ENCODE measurements at regions not wholly inside any gene's neighbourhood (a gene's known extent, or its start where the extent isn't known, plus 50 kb on each side); places are given as distances from the start of the nearest gene placed in this dataset.
"Not testable (repeated sequence)": the region's sequence is repeated elsewhere in the genome, so short reads cannot be mapped to it uniquely, and the experiment has no call there.

- H3K4me3 ChIP-seq (ENCODE audit: low read length) = no peak overlapping the region
- Mint-ChIP-seq H3K27me3 (peaks cover 0 to 20% (median 0%) of the 10 kb centered on the region in 5 donors), H3K27ac (peak overlapping the region in 2 of 9 donors; percentile 1 to 10), H3K4me1 (peaks cover 7 to 28% (median 21%) of the 10 kb centered on the region in 7 donors), H3K36me3 (peaks cover 0 to 8% (median 0%) of the 10 kb centered on the region in 5 donors), H3K9me3 (peaks cover 0 to 4% (median 0%) of the 10 kb centered on the region in 11 donors), H3K4me3 (peak overlapping the region in 4 of 10 donors; percentile 1 to 35 (median 12))
- no peaks in the 10 kb centered on the region for H3K9me3 ChIP-seq (ENCODE audit: control insufficient read depth in 2 of 3, low read length in 3 of 3)
- DNase-seq (no peak), ATAC-seq (no peak)
- H3K36me3 ChIP-seq (ENCODE audit: control insufficient read depth in 2 of 3, insufficient read depth in 3 of 3, low read length in 3 of 3) = no peaks in the 10 kb centered on the region
- ChIA-PET CTCF (interaction anchor here (0.8 kb wide), 1 partner anchor 419 kb away, joined by 4 read pairs; no protein-coding TSS in a partner anchor), POLR2A (interaction anchor here (0.8 to 1.4 kb wide), 3 partner anchors 18 to 322 kb away, joined by 3 to 5 read pairs (median 4); no protein-coding TSS in a partner anchor)
- H3K27ac ChIP-seq (ENCODE audit: low read depth, low read length) = no peak overlapping the region
- H3K27me3 ChIP-seq (ENCODE audit: control insufficient read depth in 2 of 2, insufficient read depth in 2 of 2, low read length in 2 of 2) = no peaks in the 10 kb centered on the region
- intact Hi-C loops (cut with micrococcal nuclease) = no loop called here
- H3K4me1 ChIP-seq (ENCODE audit: control insufficient read depth in 2 of 2, insufficient read depth in 2 of 2, low read length in 2 of 2) = peaks cover 0 to 8% of the 10 kb centered on the region in 2 donors
Observed at GRCh38 chr4:108449129-108449528, 171.2 kb upstream of the RPL34 start.

- DNase-seq (no peak), ATAC-seq (no peak)
- ChIA-PET CTCF (no interaction called here), POLR2A (interaction anchor here (0.8 to 1.5 kb wide), 4 partner anchors 10 to 334 kb away, joined by 3 to 4 read pairs (median 3); no protein-coding TSS in a partner anchor)
- Mint-ChIP-seq H3K4me3 (no peak overlapping the region), H3K27ac (peak overlapping the region in 1 of 9 donors; percentile 28), H3K4me1 (peaks cover 9 to 50% (median 40%) of the 10 kb centered on the region in 7 donors), H3K9me3 (peaks cover 0 to 5% (median 0%) of the 10 kb centered on the region in 11 donors), H3K36me3 (peaks cover 0 to 8% (median 0%) of the 10 kb centered on the region in 5 donors), H3K27me3 (peaks cover 0 to 8% (median 0%) of the 10 kb centered on the region in 5 donors)
- H3K4me1 ChIP-seq (ENCODE audit: control insufficient read depth in 2 of 2, insufficient read depth in 2 of 2, low read length in 2 of 2) = peaks cover 0 to 8% of the 10 kb centered on the region in 2 donors
- intact Hi-C loops (cut with micrococcal nuclease) = loop anchor here in 1 of 2 donors (2.0 kb wide), 1 partner anchor 20 kb away; no protein-coding TSS in a partner anchor
- no peak overlapping the region for H3K27ac ChIP-seq (ENCODE audit: low read depth, low read length)
- no peaks in the 10 kb centered on the region for H3K36me3 ChIP-seq (ENCODE audit: control insufficient read depth in 2 of 3, insufficient read depth in 3 of 3, low read length in 3 of 3)
- no peaks in the 10 kb centered on the region for H3K27me3 ChIP-seq (ENCODE audit: control insufficient read depth in 2 of 2, insufficient read depth in 2 of 2, low read length in 2 of 2)
- H3K9me3 ChIP-seq (ENCODE audit: control insufficient read depth in 2 of 3, low read length in 3 of 3) = no peaks in the 10 kb centered on the region
- no peak overlapping the region for H3K4me3 ChIP-seq (ENCODE audit: low read length)
Observed at GRCh38 chr4:108446556-108446955, 173.8 kb upstream of the RPL34 start.

GRCh38 chr4:108445716-108446115, 174.7 kb upstream of the RPL34 start:
- intact Hi-C loops (cut with micrococcal nuclease) = loop anchor here in 1 of 2 donors (2.0 kb wide), 1 partner anchor 21 kb away; no protein-coding TSS in a partner anchor
- ChIA-PET CTCF (interaction anchor here (0.5 kb wide), 1 partner anchor 386 kb away, joined by 3 read pairs; no protein-coding TSS in a partner anchor), POLR2A (interaction anchor here (0.8 to 1.5 kb wide), 3 partner anchors 15 to 333 kb away, joined by 3 to 4 read pairs (median 3); no protein-coding TSS in a partner anchor)
- no peak overlapping the region for H3K4me3 ChIP-seq (ENCODE audit: low read length)
- H3K27ac ChIP-seq (ENCODE audit: low read depth, low read length) = no peak overlapping the region
- Mint-ChIP-seq H3K27me3 (peaks cover 0 to 8% (median 0%) of the 10 kb centered on the region in 5 donors), H3K27ac (peak overlapping the region in 1 of 9 donors; percentile 32), H3K36me3 (peaks cover 0 to 8% (median 0%) of the 10 kb centered on the region in 5 donors), H3K4me1 (peaks cover 11 to 59% (median 46%) of the 10 kb centered on the region in 7 donors), H3K4me3 (no peak overlapping the region), H3K9me3 (peaks cover 0 to 5% (median 0%) of the 10 kb centered on the region in 11 donors)
- DNase-seq = no peak
- no peaks in the 10 kb centered on the region for H3K36me3 ChIP-seq (ENCODE audit: control insufficient read depth in 2 of 3, insufficient read depth in 3 of 3, low read length in 3 of 3)
- H3K4me1 ChIP-seq (ENCODE audit: control insufficient read depth in 2 of 2, insufficient read depth in 2 of 2, low read length in 2 of 2) = peaks cover 0 to 8% of the 10 kb centered on the region in 2 donors
- ATAC-seq = no peak
- H3K9me3 ChIP-seq (ENCODE audit: control insufficient read depth in 2 of 3, low read length in 3 of 3) = no peaks in the 10 kb centered on the region
- H3K27me3 ChIP-seq (ENCODE audit: control insufficient read depth in 2 of 2, insufficient read depth in 2 of 2, low read length in 2 of 2) = no peaks in the 10 kb centered on the region

GRCh38 chr4:108443585-108443984, 176.8 kb upstream of the RPL34 start:
- ATAC-seq (no peak), DNase-seq (no peak)
- peaks cover 0 to 11% (median 0%) of the 10 kb centered on the region in 5 donors for H3K27me3 Mint-ChIP-seq
- H3K4me3 ChIP-seq (ENCODE audit: low read length) = no peak overlapping the region
- H3K27me3 ChIP-seq (ENCODE audit: control insufficient read depth in 2 of 2, insufficient read depth in 2 of 2, low read length in 2 of 2) = no peaks in the 10 kb centered on the region
- H3K27ac ChIP-seq (ENCODE audit: low read depth, low read length) = no peak overlapping the region
- intact Hi-C loops (cut with micrococcal nuclease) = loop anchor here in 1 of 2 donors (1.0 kb wide), 1 partner anchor 9 kb away; no protein-coding TSS in a partner anchor
- CTCF ChIA-PET = interaction anchor here (1.2 kb wide), 1 partner anchor 24 kb away, joined by 3 read pairs; no protein-coding TSS in a partner anchor
- no peaks in the 10 kb centered on the region for H3K9me3 ChIP-seq (ENCODE audit: control insufficient read depth in 2 of 3, low read length in 3 of 3)
- POLR2A ChIA-PET = no interaction called here
- H3K36me3 Mint-ChIP-seq = peaks cover 0 to 22% (median 0%) of the 10 kb centered on the region in 5 donors
- no peak overlapping the region for H3K4me3 Mint-ChIP-seq
- H3K27ac Mint-ChIP-seq = peak overlapping the region in 1 of 9 donors; percentile 65
- no peaks in the 10 kb centered on the region for H3K4me1 ChIP-seq (ENCODE audit: control insufficient read depth in 2 of 2, insufficient read depth in 2 of 2, low read length in 2 of 2)
- no peaks in the 10 kb centered on the region for H3K36me3 ChIP-seq (ENCODE audit: control insufficient read depth in 2 of 3, insufficient read depth in 3 of 3, low read length in 3 of 3)
- H3K9me3 Mint-ChIP-seq = peaks cover 0 to 13% (median 0%) of the 10 kb centered on the region in 11 donors
- peaks cover 15 to 59% (median 52%) of the 10 kb centered on the region in 7 donors for H3K4me1 Mint-ChIP-seq

- intact Hi-C loops (cut with micrococcal nuclease) = loop anchor here (1.0 to 5.0 kb wide), 13 partner anchors 9 to 713 kb away; partner anchors contain the start of gene PAPSS1 (in 1 of the 2)
- ChIA-PET CTCF (interaction anchor here (0.6 kb wide), 1 partner anchor 676 kb away, joined by 3 read pairs; no protein-coding TSS in a partner anchor), POLR2A (no interaction called here)
- ATAC-seq (peak; percentile 81), DNase-seq (peak in 8 of 9 donors; percentile 48 to 83 (median 72))
- Histone ChIP-seq H3K4me1 (ENCODE audit: control insufficient read depth in 2 of 2, insufficient read depth in 2 of 2, low read length in 2 of 2) (peaks cover 18 to 35% of the 10 kb centered on the region in 2 donors), H3K27ac (ENCODE audit: low read depth, low read length) (peak overlapping the region; percentile 21), H3K9me3 (ENCODE audit: control insufficient read depth in 2 of 3, low read length in 3 of 3) (no peaks in the 10 kb centered on the region), H3K4me3 (ENCODE audit: low read length) (peak overlapping the region; percentile 55), H3K36me3 (ENCODE audit: control insufficient read depth in 2 of 3, insufficient read depth in 3 of 3, low read length in 3 of 3) (no peaks in the 10 kb centered on the region), H3K27me3 (ENCODE audit: control insufficient read depth in 2 of 2, insufficient read depth in 2 of 2, low read length in 2 of 2) (no peaks in the 10 kb centered on the region)
- H3K27ac Mint-ChIP-seq = peak overlapping the region; percentile 70 to 92 (median 86)
- H3K9me3 Mint-ChIP-seq = peaks cover 0 to 9% (median 0%) of the 10 kb centered on the region in 11 donors
- peak overlapping the region; percentile 14 to 78 (median 66) for H3K4me3 Mint-ChIP-seq
- peaks cover 0 to 2% (median 0%) of the 10 kb centered on the region in 5 donors for H3K27me3 Mint-ChIP-seq
- peaks cover 26 to 86% (median 64%) of the 10 kb centered on the region in 7 donors for H3K4me1 Mint-ChIP-seq
- peaks cover 0 to 41% (median 0%) of the 10 kb centered on the region in 5 donors for H3K36me3 Mint-ChIP-seq
Observed at GRCh38 chr4:108433832-108434231, 186.5 kb upstream of the RPL34 start.

- Mint-ChIP-seq H3K4me1 (peaks cover 28 to 86% (median 61%) of the 10 kb centered on the region in 7 donors), H3K36me3 (peaks cover 0 to 37% (median 0%) of the 10 kb centered on the region in 5 donors), H3K4me3 (peak overlapping the region; percentile 12 to 78 (median 66)), H3K27ac (peak overlapping the region; percentile 70 to 92 (median 86))
- POLR2A ChIA-PET; ATAC-seq; H3K9me3 ChIP-seq (ENCODE audit: control insufficient read depth in 2 of 3, low read length in 3 of 3); H3K36me3 ChIP-seq (ENCODE audit: control insufficient read depth in 2 of 3, insufficient read depth in 3 of 3, low read length in 3 of 3); DNase-seq; H3K27me3 Mint-ChIP-seq; H3K27me3 ChIP-seq (ENCODE audit: control insufficient read depth in 2 of 2, insufficient read depth in 2 of 2, low read length in 2 of 2); H3K9me3 Mint-ChIP-seq: not testable (repeated sequence)
- Histone ChIP-seq H3K27ac (ENCODE audit: low read depth, low read length) (peak overlapping the region; percentile 21), H3K4me1 (ENCODE audit: control insufficient read depth in 2 of 2, insufficient read depth in 2 of 2, low read length in 2 of 2) (peaks cover 18 to 35% of the 10 kb centered on the region in 2 donors), H3K4me3 (ENCODE audit: low read length) (peak overlapping the region; percentile 22)
- CTCF ChIA-PET = interaction anchor here (0.6 kb wide), 1 partner anchor 675 kb away, joined by 3 read pairs; no protein-coding TSS in a partner anchor
- intact Hi-C loops (cut with micrococcal nuclease) = loop anchor here (1.0 to 5.0 kb wide), 11 partner anchors 33 to 713 kb away; partner anchors contain the start of gene PAPSS1 (in 1 of the 2)
Observed at GRCh38 chr4:108433394-108433793, 187.0 kb upstream of the RPL34 start.
